HepG2 (cell line): ENCODE measurements at regions not wholly inside any gene's neighbourhood (a gene's known extent, or its start where the extent isn't known, plus 50 kb on each side); places are given as distances from the start of the nearest gene placed in this dataset.

Experiments used
- ATAC-seq: fragments of 200-7000 bp; cut with Tn5 transposase; 3 replicates; pipeline ENCODE4 v1.9.1; 2020; ENCODE audit warnings: mild to moderate bottlenecking, moderate library complexity
- BruUV-seq: library from RNA; stranded (reverse); fragments of 400-500 nt; replicated peaks from 2 replicates; lab custom pipeline; 2021; lab: Mats Ljungman, UMichigan
- CTCF ChIA-PET: fragments of 300-600 bp; formaldehyde crosslinking; extraction: SDS; loops from one replicate; lab custom pipeline; 2021; ENCODE audit warnings: low total read pairs, inconsistent platforms, low intra/inter-chr PET ratio; lab: Yijun Ruan, JAX
- POLR2A ChIA-PET: fragments of 350-600 bp; sonication (Branson Sonifier 250); formaldehyde crosslinking; loops from one replicate; lab custom pipeline; 2020; ENCODE audit warnings: antibody characterized with exemption, inconsistent platforms; lab: Yijun Ruan, JAX
- DNase-seq: peaks from one replicate; pipeline ENCODE4 v3.0.0-alpha.2; 2015; ENCODE audit warnings: low spot score
- FAIRE-seq: peaks from 3 replicates; lab custom pipeline; 2011; peaks lifted over from hg19 to GRCh38; lab: Jason Lieb, UNC
- H2AFZ ChIP-seq: one replicate; pipeline ENCODE4 v1.6.1; 2011; ENCODE audit warnings: low read length, inconsistent platforms
- H3K27ac ChIP-seq: fragments of 300-600 bp; 3 replicates; pipeline ENCODE4 v1.8.0; 2011; ENCODE audit warnings: mixed run types, mild to moderate bottlenecking, mixed read lengths, low read length, inconsistent platforms; ENCODE audit not compliant: insufficient read depth; ENCODE audit errors: extremely low read length
- H3K27me3 ChIP-seq, 2 experiments: fragments of 200-600 bp in 1 of 2; 2 replicates in 1 of 2; 3 replicates in 1 of 2; pipeline versions ENCODE4 v1.6.0 to v1.8.0; 2011; ENCODE audit warnings: low read length in 2 of 2, mild to moderate bottlenecking in 2 of 2, moderate library complexity in 2 of 2, inconsistent platforms in 1 of 2; ENCODE audit not compliant: insufficient read depth in 2 of 2, control insufficient read depth in 1 of 2
- H3K36me3 ChIP-seq, 2 experiments: fragments of 200-600 bp in 1 of 2; replicated peaks in 1 of 2; 2 replicates in 1 of 2; 3 replicates in 1 of 2; pipeline versions ENCODE4 v1.5.1 to v1.8.0; 2011; ENCODE audit warnings: low read length in 2 of 2, inconsistent platforms in 1 of 2; ENCODE audit not compliant: insufficient read depth in 2 of 2, control insufficient read depth in 1 of 2
- H3K4me1 ChIP-seq: 2 replicates; pipeline ENCODE4 v1.5.1; 2012; ENCODE audit warnings: low read length, inconsistent platforms; ENCODE audit not compliant: insufficient read depth
- H3K4me2 ChIP-seq: 2 replicates; pipeline ENCODE4 v1.6.0; 2011; ENCODE audit warnings: low read depth, low read length, inconsistent platforms
- H3K4me3 ChIP-seq, 3 experiments: fragments of 200-600 bp in 1 of 3; sonication (generic), shearing (Covaris generic) in 1 of 3; replicated peaks in 1 of 3; 2 replicates each; pipeline ENCODE4 v1.5.1; 2011 to 2016; ENCODE audit warnings: low read length in 3 of 3, inconsistent platforms in 2 of 3, low read depth in 2 of 3, mild to moderate bottlenecking in 2 of 3, control low read depth in 1 of 3, mixed read lengths in 1 of 3; ENCODE audit not compliant: insufficient read depth in 1 of 3
- H3K79me2 ChIP-seq: one replicate; pipeline ENCODE4 v1.6.1; 2011; ENCODE audit warnings: low read length, inconsistent platforms; ENCODE audit not compliant: insufficient read depth
- H3K9ac ChIP-seq: 2 replicates; pipeline ENCODE4 v1.6.0; 2011; ENCODE audit warnings: mild to moderate bottlenecking, low read depth, low read length, inconsistent platforms; ENCODE audit not compliant: insufficient read depth
- H3K9me3 ChIP-seq: 2 replicates; pipeline ENCODE4 v1.5.1; 2012; ENCODE audit warnings: mild to moderate bottlenecking, low read length
- H4K20me1 ChIP-seq: 2 replicates; pipeline ENCODE4 v1.6.0; 2011; ENCODE audit warnings: inconsistent platforms, mild to moderate bottlenecking, low read length, moderate library complexity; ENCODE audit not compliant: insufficient read depth
- CREB1 ChIP-seq, 2 experiments: fragments of 450-650 bp in 1 of 2; IDR thresholded peaks; 2 replicates each; pipeline ENCODE4 v1.6.1; 2016 to 2017; ENCODE audit warnings: control low read depth in 1 of 2, mild to moderate bottlenecking in 1 of 2, missing compliant biosample characterization in 1 of 2, missing genetic modification characterization in 1 of 2
- NFATC3 ChIP-seq: sonication (generic); formaldehyde crosslinking; IDR thresholded peaks from 2 replicates; pipeline ENCODE4 v1.5.1; 2020; ENCODE audit warnings: mild to moderate bottlenecking, missing genetic modification reagents
- PRDM10 ChIP-seq: sonication (generic); formaldehyde crosslinking; IDR thresholded peaks from 2 replicates; pipeline ENCODE4 v1.4.0; 2020; ENCODE audit warnings: low read depth, missing genetic modification reagents
- SNAI1 ChIP-seq: sonication (generic); formaldehyde crosslinking; IDR thresholded peaks from 2 replicates; pipeline ENCODE4 v1.5.0; 2020; ENCODE audit warnings: mild to moderate bottlenecking, missing genetic modification reagents, borderline replicate concordance
- ZFP90 ChIP-seq: sonication (generic); formaldehyde crosslinking; IDR thresholded peaks from 2 replicates; pipeline ENCODE4 v1.8.0; 2022; ENCODE audit warnings: missing genetic modification reagents, mild to moderate bottlenecking, inconsistent platforms, borderline replicate concordance
- ZFY ChIP-seq: sonication (generic); formaldehyde crosslinking; IDR thresholded peaks from 2 replicates; pipeline ENCODE4 v1.4.0; 2020; ENCODE audit warnings: missing genetic modification reagents
- ZIK1 ChIP-seq: sonication (generic); formaldehyde crosslinking; IDR thresholded peaks from 2 replicates; pipeline ENCODE4 v1.5.0; 2020; ENCODE audit warnings: mild to moderate bottlenecking, low read depth, missing genetic modification reagents, borderline replicate concordance
- ZNF143 ChIP-seq: sonication (generic); formaldehyde crosslinking; IDR thresholded peaks from 2 replicates; pipeline ENCODE4 v1.4.0; 2020; ENCODE audit warnings: missing genetic modification reagents
- WGBS: methylation state at CpG from one replicate; pipeline ENCODE4 v1.1.6; 2017; ENCODE audit warnings: low lambda C conversion rate; 5-methylcytosine and 5-hydroxymethylcytosine counted together
- in situ Hi-C: cut with HindIII; loops from 2 replicates; pipeline ENCODE4 v1.10.0; 2017; ENCODE audit warnings: low pct_unique_long_range_greater_than_20kb; ENCODE audit not compliant: extremely low pct_ligation_motif_present
- intact Hi-C: fragments of 100-400 bp; cut with micrococcal nuclease; formaldehyde crosslinking; loops from one replicate; pipeline ENCODE4 v1.10.0; 2022; ENCODE audit not compliant: unreplicated experiment

- intact Hi-C loops: no loop called here
- Histone ChIP-seq H2AFZ (no peak overlapping the region), H3K27ac (no peak overlapping the region), H3K4me3 (no peak overlapping the region), H3K36me3 (no peaks in the 10 kb centered on the region), H3K4me2 (no peak overlapping the region), H3K9ac (no peak overlapping the region), H3K79me2 (no peaks in the 10 kb centered on the region), H3K4me1 (no peaks in the 10 kb centered on the region), H4K20me1 (no peaks in the 10 kb centered on the region), H3K27me3 (no peaks in the 10 kb centered on the region), H3K9me3 (no peaks in the 10 kb centered on the region)
- FAIRE-seq (no peak), ATAC-seq (no peak), DNase-seq (no peak)
- WGBS: 0% methylated on average over 2 of the region's 2 CpGs
- no peak for TF ChIP-seq CREB1 (IDR thresholded peaks at IDR 0.05)
- no peak for TF ChIP-seq CREB1 (CRISPR knock-in tag; IDR thresholded peaks at IDR 0.05)
- no peak for TF ChIP-seq SNAI1 (CRISPR knock-in tag)
- TF ChIP-seq NFATC3 (CRISPR knock-in tag): no peak
- no peak for TF ChIP-seq ZFP90 (CRISPR knock-in tag)
- no peak for TF ChIP-seq ZNF143 (CRISPR knock-in tag)
- TF ChIP-seq ZFY (CRISPR knock-in tag): no peak
- no peak for TF ChIP-seq PRDM10 (CRISPR knock-in tag)
- no peak for TF ChIP-seq ZIK1
- in situ Hi-C loops: no loop called here
- BruUV-seq: no TSS peak
- ChIA-PET POLR2A (no interaction called here), CTCF (no interaction called here)
Measured at GRCh38 chr12:92259696-92260251, 114.1 kb upstream of the BTG1 start.
